Nucleus accumbens (tissue), 56 donors: ENCODE measurements at regions not wholly inside any gene's neighbourhood (a gene's known extent, or its start where the extent isn't known, plus 50 kb on each side); places are given as distances from the start of the nearest gene placed in this dataset.

Experiments used
- DNase-seq, 56 donors: peaks; one replicate each; lab custom pipeline; 2025; lab: John Stamatoyannopoulos, UW

GRCh38 chr5:6274846-6275543, 103.4 kb downstream of the MED10 start:
- no peak for DNase-seq

GRCh38 chr5:6273749-6274148, 104.6 kb downstream of the MED10 start:
- DNase-seq: no peak

GRCh38 chr5:6273090-6273735, 105.1 kb downstream of the MED10 start:
- DNase-seq: no peak

- DNase-seq: no peak
These were observed 108.4 kb downstream of the MED10 start for GRCh38 chr5:6269925-6270324.

- DNase-seq: no peak
These were observed 111.6 kb downstream of the MED10 start for GRCh38 chr5:6266671-6267197.

- DNase-seq: peak in 1 of 56 donors; percentile 16
These were observed 114.0 kb downstream of the MED10 start for GRCh38 chr5:6264394-6264793.

- DNase-seq: no peak
These were observed 115.5 kb downstream of the MED10 start for GRCh38 chr5:6262651-6263363.

- DNase-seq: no peak
These were observed 116.7 kb downstream of the MED10 start for GRCh38 chr5:6261668-6262067.

GRCh38 chr5:6261256-6261655, 117.1 kb downstream of the MED10 start:
- DNase-seq: no peak

GRCh38 chr5:6260846-6261245, 117.5 kb downstream of the MED10 start:
- DNase-seq: no peak

- DNase-seq: no peak
These were observed 121.4 kb downstream of the MED10 start for GRCh38 chr5:6256901-6257300.

GRCh38 chr5:6255956-6256355, 122.4 kb downstream of the MED10 start:
- no peak for DNase-seq

- DNase-seq: no peak
These were observed 124.5 kb downstream of the MED10 start for GRCh38 chr5:6253846-6254245.

- DNase-seq: no peak
These were observed 125.1 kb downstream of the MED10 start for GRCh38 chr5:6253281-6253680.

GRCh38 chr5:6252581-6252980, 125.8 kb downstream of the MED10 start:
- DNase-seq: no peak

- DNase-seq: peak in 3 of 56 donors; percentile 16 to 32 (median 26)
These were observed 126.7 kb downstream of the MED10 start for GRCh38 chr5:6251565-6252102.

GRCh38 chr5:6250121-6250520, 128.2 kb downstream of the MED10 start:
- DNase-seq: no peak

- no peak for DNase-seq
These were observed 130.2 kb downstream of the MED10 start for GRCh38 chr5:6248132-6248531.

GRCh38 chr5:6246820-6247437, 131.4 kb downstream of the MED10 start:
- DNase-seq: no peak

- DNase-seq: no peak
These were observed 134.0 kb downstream of the MED10 start for GRCh38 chr5:6244339-6244714.
